Endodermal cell (in vitro differentiated cells): ENCODE measurements at regions not wholly inside any gene's neighbourhood (a gene's known extent, or its start where the extent isn't known, plus 50 kb on each side); places are given as distances from the start of the nearest gene placed in this dataset.

ENCODE experiments used
- DNase-seq: peaks from one replicate; pipeline ENCODE4 v3.0.0-alpha.2; 2017
- H3K27ac ChIP-seq: 2 replicates; pipeline ENCODE4 v1.5.1; 2013; ENCODE audit warnings: mild to moderate bottlenecking, low read depth, low read length, moderate library complexity
- H3K27me3 ChIP-seq: 2 replicates; pipeline ENCODE4 v1.6.1; 2013; ENCODE audit warnings: mild to moderate bottlenecking, low read length, moderate library complexity; ENCODE audit not compliant: insufficient read depth, control insufficient read depth, poor library complexity, severe bottlenecking
- H3K36me3 ChIP-seq: 2 replicates; pipeline ENCODE4 v1.7.0; 2013; ENCODE audit warnings: mild to moderate bottlenecking, low read length, moderate library complexity; ENCODE audit not compliant: control insufficient read depth, insufficient read depth
- H3K4me1 ChIP-seq: one replicate; pipeline ENCODE4 v1.7.0; 2013; ENCODE audit warnings: low read length; ENCODE audit not compliant: control insufficient read depth, insufficient read depth
- H3K4me3 ChIP-seq: 2 replicates; pipeline ENCODE4 v1.5.1; 2013; ENCODE audit warnings: mild to moderate bottlenecking, low read length, moderate library complexity
- H3K9ac ChIP-seq: 2 replicates; pipeline ENCODE4 v1.6.1; 2013; ENCODE audit warnings: mild to moderate bottlenecking, low read length, moderate library complexity; ENCODE audit not compliant: poor library complexity, severe bottlenecking; ENCODE audit errors: extremely low read depth
- H3K9me3 ChIP-seq: 2 replicates; pipeline ENCODE4 v1.6.1; 2013; ENCODE audit warnings: mild to moderate bottlenecking, low read length, moderate library complexity; ENCODE audit not compliant: control insufficient read depth
- H3K27ac Mint-ChIP-seq: 2 replicates; pipeline ENCODE4 v1.8.0; 2020; ENCODE audit warnings: mixed read lengths
- H3K27me3 Mint-ChIP-seq: 2 replicates; pipeline ENCODE4 v1.8.0; 2021; ENCODE audit warnings: mild to moderate bottlenecking, mixed read lengths; ENCODE audit not compliant: insufficient read depth
- H3K36me3 Mint-ChIP-seq: 2 replicates; pipeline ENCODE4 v1.8.0; 2020; ENCODE audit warnings: low read depth, mixed read lengths
- H3K4me1 Mint-ChIP-seq: 2 replicates; pipeline ENCODE4 v1.8.0; 2020; ENCODE audit warnings: mixed read lengths
- H3K4me3 Mint-ChIP-seq: 2 replicates; pipeline ENCODE4 v1.8.0; 2020; ENCODE audit warnings: mild to moderate bottlenecking, moderate library complexity, mixed read lengths
- H3K9me3 Mint-ChIP-seq: 2 replicates; pipeline ENCODE4 v1.8.0; 2020; ENCODE audit warnings: mild to moderate bottlenecking, mixed read lengths
- CTCF ChIP-seq: fragments of 200-600 bp; sonication (generic); conservative IDR thresholded peaks from 2 replicates; pipeline ENCODE4 v1.5.0; 2021; ENCODE audit warnings: antibody characterized with exemption, mild to moderate bottlenecking
- WGBS, 2 experiments: methylation state at CpG; one replicate each; pipeline versions ENCODE4 v1.1.5 to v1.1.7; 2013; ENCODE audit warnings: missing lambda C conversion rate in 2 of 2, mixed read lengths in 1 of 2; ENCODE audit not compliant: insufficient coverage in 1 of 2, insufficient read length in 1 of 2; 5-methylcytosine and 5-hydroxymethylcytosine counted together

- DNase-seq, result no peak
Observed at GRCh38 chr22:49253656-49254055, 574.0 kb downstream of the BRD1 start.

GRCh38 chr22:49251371-49251770 lies 576.3 kb downstream of the BRD1 start:
- DNase-seq, result peak; percentile 10
- H3K4me1 ChIP-seq, result no peaks in the 10 kb centered on the region
- no peak overlapping the region for H3K4me3 ChIP-seq
- no peak for TF ChIP-seq CTCF
- WGBS, 2 experiments, result 87 to 89% methylated on average over 3 to 6 of the region's 6 CpGs
- H3K36me3 ChIP-seq, result no peaks in the 10 kb centered on the region
- no peaks in the 10 kb centered on the region for H3K27me3 Mint-ChIP-seq
- H3K9me3 ChIP-seq, result no peaks in the 10 kb centered on the region
- no peak overlapping the region for H3K9ac ChIP-seq
- H3K4me3 Mint-ChIP-seq, result no peak overlapping the region
- H3K27ac Mint-ChIP-seq, result no peak overlapping the region
- H3K27ac ChIP-seq, result no peak overlapping the region
- H3K4me1 Mint-ChIP-seq, result no peaks in the 10 kb centered on the region
- H3K9me3 Mint-ChIP-seq, result peaks cover 10% of the 10 kb centered on the region
- no peaks in the 10 kb centered on the region for H3K36me3 Mint-ChIP-seq
- no peaks in the 10 kb centered on the region for H3K27me3 ChIP-seq

More at GRCh38 chr22:49253656-49254055, 574.0 kb downstream of the BRD1 start:
- Mint-ChIP-seq H3K4me3 (no peak overlapping the region), H3K9me3 (peaks cover 10% of the 10 kb centered on the region), H3K27me3 (no peaks in the 10 kb centered on the region), H3K36me3 (no peaks in the 10 kb centered on the region), H3K27ac (no peak overlapping the region), H3K4me1 (no peaks in the 10 kb centered on the region)
- no peak overlapping the region for H3K27ac ChIP-seq
- WGBS, 2 experiments, result 93 to 95% methylated on average over 5 to 6 of the region's 6 CpGs
- H3K36me3 ChIP-seq, result no peaks in the 10 kb centered on the region
- no peaks in the 10 kb centered on the region for H3K9me3 ChIP-seq
- TF ChIP-seq CTCF, result no peak
- H3K4me1 ChIP-seq, result no peaks in the 10 kb centered on the region
- H3K27me3 ChIP-seq, result no peaks in the 10 kb centered on the region
- H3K9ac ChIP-seq, result no peak overlapping the region
- H3K4me3 ChIP-seq, result no peak overlapping the region

GRCh38 chr22:49247194-49247924 lies 580.3 kb downstream of the BRD1 start:
- H3K4me1 ChIP-seq, result no peaks in the 10 kb centered on the region
- no peaks in the 10 kb centered on the region for H3K9me3 ChIP-seq
- Mint-ChIP-seq H3K27ac (no peak overlapping the region), H3K9me3 (no peaks in the 10 kb centered on the region), H3K36me3 (no peaks in the 10 kb centered on the region), H3K4me1 (no peaks in the 10 kb centered on the region), H3K27me3 (no peaks in the 10 kb centered on the region), H3K4me3 (no peak overlapping the region)
- no peak for DNase-seq
- no peak overlapping the region for H3K9ac ChIP-seq
- no peaks in the 10 kb centered on the region for H3K27me3 ChIP-seq
- no peak overlapping the region for H3K4me3 ChIP-seq
- peak; percentile 41 for TF ChIP-seq CTCF
- no peaks in the 10 kb centered on the region for H3K36me3 ChIP-seq
- H3K27ac ChIP-seq, result no peak overlapping the region
- WGBS, 2 experiments, result 90 to 92% methylated on average over 15 to 18 of the region's 18 CpGs
